HG03439 (cell line): ENCODE measurements at regions not wholly inside any gene's neighbourhood (a gene's known extent, or its start where the extent isn't known, plus 50 kb on each side); places are given as distances from the start of the nearest gene placed in this dataset.
"Not testable (repeated sequence)": the region's sequence is repeated elsewhere in the genome, so short reads cannot be mapped to it uniquely, and the experiment has no call there.

Source experiments
- ATAC-seq: cut with Tn5 transposase; IDR thresholded peaks from one replicate; pipeline ENCODE4 v1.9.1; 2021; ENCODE audit warnings: mild to moderate bottlenecking, moderate library complexity; ENCODE audit not compliant: unreplicated experiment

- ATAC-seq: no peak
Observed at GRCh38 chrX:39029221-39029620, 228.0 kb downstream of the MID1IP1 start.

GRCh38 chrX:39030636-39031035 is 229.4 kb downstream of the MID1IP1 start:
- no peak for ATAC-seq

- ATAC-seq: no peak
Observed at GRCh38 chrX:39039890-39040289, 238.6 kb downstream of the MID1IP1 start.

GRCh38 chrX:39043838-39044550 is 242.7 kb downstream of the MID1IP1 start:
- ATAC-seq: no peak

GRCh38 chrX:39047174-39047573 is 245.9 kb downstream of the MID1IP1 start:
- no peak for ATAC-seq

GRCh38 chrX:39049975-39050374 is 248.7 kb downstream of the MID1IP1 start:
- no peak for ATAC-seq

GRCh38 chrX:39050427-39050826 is 249.2 kb downstream of the MID1IP1 start:
- ATAC-seq: no peak

GRCh38 chrX:39052751-39053150 is 251.5 kb downstream of the MID1IP1 start:
- ATAC-seq: no peak

GRCh38 chrX:39058724-39059123 is 257.5 kb downstream of the MID1IP1 start:
- no peak for ATAC-seq

GRCh38 chrX:39059866-39060265 is 258.6 kb downstream of the MID1IP1 start:
- ATAC-seq: no peak

GRCh38 chrX:39063037-39063436 is 261.8 kb downstream of the MID1IP1 start:
- no peak for ATAC-seq

- no peak for ATAC-seq
Observed at GRCh38 chrX:39063702-39064101, 262.4 kb downstream of the MID1IP1 start.

GRCh38 chrX:39065051-39065871 is 264.0 kb downstream of the MID1IP1 start:
- ATAC-seq: no peak

GRCh38 chrX:39067866-39068265 is 266.6 kb downstream of the MID1IP1 start:
- no peak for ATAC-seq

GRCh38 chrX:39068634-39069033 is 267.4 kb downstream of the MID1IP1 start:
- not testable (repeated sequence) for ATAC-seq

- ATAC-seq: no peak
Observed at GRCh38 chrX:39070009-39070408, 268.8 kb downstream of the MID1IP1 start.

- ATAC-seq: no peak
Observed at GRCh38 chrX:39073131-39073530, 271.9 kb downstream of the MID1IP1 start.

GRCh38 chrX:39096599-39096998 is 295.3 kb downstream of the MID1IP1 start:
- no peak for ATAC-seq

GRCh38 chrX:39104745-39105144 is 303.5 kb downstream of the MID1IP1 start:
- no peak for ATAC-seq

- no peak for ATAC-seq
Observed at GRCh38 chrX:39112143-39112542, 310.9 kb downstream of the MID1IP1 start.

GRCh38 chrX:39115166-39115565 is 313.9 kb downstream of the MID1IP1 start:
- ATAC-seq: no peak

- ATAC-seq: no peak
Observed at GRCh38 chrX:39117101-39117500, 315.8 kb downstream of the MID1IP1 start.
